Peyer's patch (tissue), 4 donors: ENCODE measurements at regions not wholly inside any gene's neighbourhood (a gene's known extent, or its start where the extent isn't known, plus 50 kb on each side); places are given as distances from the start of the nearest gene placed in this dataset.
"Not testable (repeated sequence)": the region's sequence is repeated elsewhere in the genome, so short reads cannot be mapped to it uniquely, and the experiment has no call there.

Experiments
- DNase-seq, 3 donors: peaks; one replicate each; pipeline ENCODE4 v3.0.0-alpha.2; 2017 to 2019
- H3K27ac ChIP-seq, 4 donors: fragments of 200-600 bp; sonication (generic); one replicate each; pipeline ENCODE4 v1.5.1; 2016 to 2019
- H3K27me3 ChIP-seq, 2 donors: fragments of 200-600 bp; sonication (generic); one replicate each; pipeline ENCODE4 v1.5.1; 2019
- H3K36me3 ChIP-seq, 3 donors: fragments of 200-600 bp; sonication (generic); one replicate each; pipeline ENCODE4 v1.5.1; 2016 to 2019
- H3K4me1 ChIP-seq, 4 donors: fragments of 200-600 bp; sonication (generic); one replicate each; pipeline ENCODE4 v1.5.1; 2016 to 2019
- H3K4me3 ChIP-seq, 4 donors: fragments of 200-600 bp; sonication (generic); 1 replicate in 3 of 4; 2 replicates in 1 of 4; pipeline ENCODE4 v1.5.1; 2016 to 2019; ENCODE audit warnings: mild to moderate bottlenecking in 1 of 4
- H3K9me3 ChIP-seq, 4 donors: fragments of 200-600 bp; sonication (generic); one replicate each; pipeline ENCODE4 v1.5.1; 2016 to 2019; ENCODE audit warnings: mild to moderate bottlenecking in 1 of 4
- CTCF ChIP-seq, 6 experiments: fragments of 450-650 bp in 4 of 6; fragments of 200-600 bp in 2 of 6; sonication (generic) in 1 of 6; IDR thresholded peaks; one replicate each; pipeline ENCODE4 v1.5.1; 2017 to 2019; ENCODE audit warnings: antibody characterized with exemption in 6 of 6, mild to moderate bottlenecking in 3 of 6, moderate library complexity in 1 of 6
- POLR2A ChIP-seq, 2 donors: fragments of 450-650 bp; IDR thresholded peaks; one replicate each; pipeline ENCODE4 v1.5.1; 2017; ENCODE audit warnings: antibody characterized with exemption in 2 of 2, mild to moderate bottlenecking in 2 of 2, moderate library complexity in 2 of 2

- TF ChIP-seq POLR2A (IDR thresholded peaks at IDR 0.05) (no peak), CTCF (IDR thresholded peaks at IDR 0.05) (no peak)
- no peak for DNase-seq
- no peak overlapping the region for H3K27ac ChIP-seq
- H3K4me1 ChIP-seq = no peaks in the 10 kb centered on the region
- H3K4me3 ChIP-seq = no peak overlapping the region
- H3K9me3 ChIP-seq = no peaks in the 10 kb centered on the region
- H3K36me3 ChIP-seq = no peaks in the 10 kb centered on the region
- H3K27me3 ChIP-seq = no peaks in the 10 kb centered on the region
Observed at GRCh38 chr10:118961436-118961835, 68.1 kb upstream of the NANOS1 start.

- not testable (repeated sequence) for DNase-seq, H3K4me3 ChIP-seq
Observed at GRCh38 chr10:118962331-118962868, 67.1 kb upstream of the NANOS1 start.

GRCh38 chr10:118963341-118963740 is 66.2 kb upstream of the NANOS1 start:
- no peaks in the 10 kb centered on the region for H3K36me3 ChIP-seq
- no peaks in the 10 kb centered on the region for H3K27me3 ChIP-seq
- no peak for DNase-seq
- TF ChIP-seq POLR2A (IDR thresholded peaks at IDR 0.05) (no peak), CTCF (IDR thresholded peaks at IDR 0.05) (no peak)
- H3K4me3 ChIP-seq = no peak overlapping the region
- no peak overlapping the region for H3K27ac ChIP-seq
- no peaks in the 10 kb centered on the region for H3K4me1 ChIP-seq
- H3K9me3 ChIP-seq = no peaks in the 10 kb centered on the region

More at GRCh38 chr10:118962331-118962868, 67.1 kb upstream of the NANOS1 start:
- not testable (repeated sequence) for H3K4me1 ChIP-seq, H3K36me3 ChIP-seq, H3K27ac ChIP-seq, H3K27me3 ChIP-seq, H3K9me3 ChIP-seq

- TF ChIP-seq CTCF (IDR thresholded peaks at IDR 0.05) (no peak), POLR2A (IDR thresholded peaks at IDR 0.05) (no peak)
- H3K4me3 ChIP-seq = no peak overlapping the region
- no peaks in the 10 kb centered on the region for H3K4me1 ChIP-seq
Observed at GRCh38 chr10:118963933-118964332, 65.6 kb upstream of the NANOS1 start.

GRCh38 chr10:118964476-118964875 is 65.0 kb upstream of the NANOS1 start:
- H3K9me3 ChIP-seq, H3K4me3 ChIP-seq, H3K27me3 ChIP-seq, H3K4me1 ChIP-seq, H3K27ac ChIP-seq, H3K36me3 ChIP-seq, DNase-seq: not testable (repeated sequence)

More at GRCh38 chr10:118963933-118964332, 65.6 kb upstream of the NANOS1 start:
- no peak for DNase-seq
- Histone ChIP-seq H3K27me3 (no peaks in the 10 kb centered on the region), H3K9me3 (no peaks in the 10 kb centered on the region), H3K27ac (no peak overlapping the region), H3K36me3 (no peaks in the 10 kb centered on the region)

GRCh38 chr10:118965096-118965495 is 64.4 kb upstream of the NANOS1 start:
- Histone ChIP-seq H3K36me3 (no peaks in the 10 kb centered on the region), H3K27me3 (no peaks in the 10 kb centered on the region), H3K27ac (no peak overlapping the region), H3K9me3 (no peaks in the 10 kb centered on the region), H3K4me1 (no peaks in the 10 kb centered on the region), H3K4me3 (no peak overlapping the region)
- no peak for DNase-seq
- TF ChIP-seq POLR2A (IDR thresholded peaks at IDR 0.05) (no peak), CTCF (IDR thresholded peaks at IDR 0.05) (no peak)

- H3K27me3 ChIP-seq = no peaks in the 10 kb centered on the region
- H3K36me3 ChIP-seq = no peaks in the 10 kb centered on the region
- no peak for DNase-seq
- no peaks in the 10 kb centered on the region for H3K9me3 ChIP-seq
- H3K4me3 ChIP-seq = no peak overlapping the region
- no peaks in the 10 kb centered on the region for H3K4me1 ChIP-seq
- no peak for TF ChIP-seq CTCF (IDR thresholded peaks at IDR 0.05)
- TF ChIP-seq POLR2A (IDR thresholded peaks at IDR 0.05) = no peak
- no peak overlapping the region for H3K27ac ChIP-seq
Observed at GRCh38 chr10:118965645-118966044, 63.9 kb upstream of the NANOS1 start.
